ENCODE measurements at regions not wholly inside any gene's neighbourhood (a gene's known extent, or its start where the extent isn't known, plus 50 kb on each side); places are given as distances from the start of the nearest gene placed in this dataset.
A peak's percentile ranks its signal among the peaks of the same experiment; 100 is the strongest.

DNA sequence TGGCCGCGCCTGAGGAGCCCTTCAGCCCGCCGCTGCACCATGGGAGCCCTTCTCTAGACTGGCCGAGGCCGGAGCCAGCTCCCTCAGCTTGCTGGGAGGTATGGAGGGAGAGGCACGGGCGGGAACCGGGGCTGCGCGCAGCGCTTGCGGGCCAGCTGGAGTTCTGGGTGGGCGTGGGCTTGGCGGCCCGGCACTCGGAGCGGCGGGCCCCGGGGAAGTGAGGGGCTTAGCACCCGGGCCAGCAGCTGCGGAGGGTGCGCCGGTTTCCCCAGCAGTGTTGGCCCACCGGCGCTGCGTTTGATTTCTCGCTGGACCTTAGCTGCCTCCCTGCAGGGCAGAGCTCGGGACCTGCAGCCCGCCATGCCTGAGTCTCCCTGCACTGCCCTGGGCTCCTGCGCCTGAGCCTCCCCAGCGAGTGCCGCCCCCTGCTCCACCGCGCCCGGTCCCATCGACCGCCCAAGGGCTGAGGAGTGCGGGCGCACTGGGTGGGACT, 1890.0 kb upstream of the PCDH20 start:
- FAIRE-seq (no peak), DNase-seq (ENCODE audit: insufficient read length, low spot score) (no peak)
- TF ChIP-seq, protein P1, sequence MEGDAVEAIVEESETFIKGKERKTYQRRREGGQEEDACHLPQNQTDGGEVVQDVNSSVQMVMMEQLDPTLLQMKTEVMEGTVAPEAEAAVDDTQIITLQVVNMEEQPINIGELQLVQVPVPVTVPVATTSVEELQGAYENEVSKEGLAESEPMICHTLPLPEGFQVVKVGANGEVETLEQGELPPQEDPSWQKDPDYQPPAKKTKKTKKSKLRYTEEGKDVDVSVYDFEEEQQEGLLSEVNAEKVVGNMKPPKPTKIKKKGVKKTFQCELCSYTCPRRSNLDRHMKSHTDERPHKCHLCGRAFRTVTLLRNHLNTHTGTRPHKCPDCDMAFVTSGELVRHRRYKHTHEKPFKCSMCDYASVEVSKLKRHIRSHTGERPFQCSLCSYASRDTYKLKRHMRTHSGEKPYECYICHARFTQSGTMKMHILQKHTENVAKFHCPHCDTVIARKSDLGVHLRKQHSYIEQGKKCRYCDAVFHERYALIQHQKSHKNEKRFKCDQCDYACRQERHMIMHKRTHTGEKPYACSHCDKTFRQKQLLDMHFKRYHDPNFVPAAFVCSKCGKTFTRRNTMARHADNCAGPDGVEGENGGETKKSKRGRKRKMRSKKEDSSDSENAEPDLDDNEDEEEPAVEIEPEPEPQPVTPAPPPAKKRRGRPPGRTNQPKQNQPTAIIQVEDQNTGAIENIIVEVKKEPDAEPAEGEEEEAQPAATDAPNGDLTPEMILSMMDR (IDR thresholded peaks at IDR 0.05; ENCODE audit: insufficient read depth, missing control alignments): no peak

DNA sequence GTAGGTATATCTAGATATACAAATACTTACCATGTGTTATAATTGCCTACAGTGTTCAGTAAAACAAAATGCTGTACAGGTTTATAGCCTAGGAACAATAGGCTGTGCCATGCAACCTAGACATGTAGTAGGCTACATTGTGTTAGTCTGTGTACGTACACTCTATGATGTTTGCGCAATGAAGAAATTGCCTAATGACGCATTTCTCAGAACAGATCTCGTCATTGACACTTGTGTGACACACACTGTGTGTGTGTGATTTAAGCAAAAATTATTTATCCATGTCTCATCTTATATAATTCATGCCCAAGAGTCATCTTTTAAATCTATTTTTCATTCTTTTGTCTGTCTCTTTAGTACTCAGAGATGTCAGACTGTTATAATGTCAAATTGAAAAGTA, 1888.8 kb upstream of the PCDH20 start:
- FAIRE-seq: peak; percentile 48
- DNase-seq (ENCODE audit: insufficient read length, low spot score): no peak
- TF ChIP-seq, protein P1 (IDR thresholded peaks at IDR 0.05; ENCODE audit: insufficient read depth, missing control alignments): no peak

DNA sequence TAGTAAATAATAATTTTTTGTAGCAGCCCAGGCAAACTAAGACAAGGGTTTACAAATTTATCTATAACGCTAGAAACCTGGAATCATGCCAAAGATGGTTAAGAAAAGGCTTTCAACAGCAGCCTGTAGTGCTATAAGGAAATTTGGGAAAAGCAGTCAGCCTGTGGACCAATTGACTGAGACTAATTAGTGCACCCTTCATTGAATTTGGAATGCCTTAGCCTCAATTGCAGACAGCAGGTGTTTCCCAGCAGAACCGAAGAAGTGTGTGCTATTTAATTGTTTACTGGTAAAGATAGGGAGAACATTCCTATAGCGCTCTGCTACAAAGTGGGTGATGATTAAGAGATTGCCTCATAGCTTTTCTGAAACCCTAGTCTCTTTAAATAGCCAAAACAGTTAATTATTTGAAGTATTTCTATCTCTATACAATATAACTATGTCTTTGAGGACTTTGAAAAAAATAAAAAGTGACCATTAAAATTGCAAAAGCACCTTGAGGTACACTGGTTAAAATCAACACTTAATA, 1884.3 kb upstream of the PCDH20 start:
- DNase-seq (ENCODE audit: insufficient read length, low spot score) (no peak), FAIRE-seq (no peak)
- TF ChIP-seq, protein P1 (IDR thresholded peaks at IDR 0.05; ENCODE audit: insufficient read depth, missing control alignments): no peak

DNA sequence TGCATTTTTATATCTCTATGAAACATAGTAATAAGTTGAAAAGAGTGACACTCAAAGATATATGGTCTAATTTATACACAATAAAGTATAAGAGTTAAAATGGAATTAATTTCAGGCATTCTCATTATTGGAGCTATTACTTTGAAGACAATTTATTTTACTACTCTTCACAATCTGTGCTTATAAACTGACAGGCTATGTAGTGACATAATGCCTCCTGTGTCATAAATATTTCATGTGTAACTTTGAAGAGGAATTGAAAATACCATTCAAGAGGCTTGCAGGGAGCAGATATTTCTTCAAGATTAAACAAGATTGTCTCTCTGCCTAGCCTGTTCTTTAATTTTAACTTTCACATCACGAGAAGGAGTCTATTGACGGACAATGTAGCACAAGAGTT, 1881.5 kb upstream of the PCDH20 start:
- TF ChIP-seq, protein P1 (IDR thresholded peaks at IDR 0.05; ENCODE audit: insufficient read depth, missing control alignments): no peak
- no peak for DNase-seq (ENCODE audit: insufficient read length, low spot score)
- no peak for FAIRE-seq

DNA sequence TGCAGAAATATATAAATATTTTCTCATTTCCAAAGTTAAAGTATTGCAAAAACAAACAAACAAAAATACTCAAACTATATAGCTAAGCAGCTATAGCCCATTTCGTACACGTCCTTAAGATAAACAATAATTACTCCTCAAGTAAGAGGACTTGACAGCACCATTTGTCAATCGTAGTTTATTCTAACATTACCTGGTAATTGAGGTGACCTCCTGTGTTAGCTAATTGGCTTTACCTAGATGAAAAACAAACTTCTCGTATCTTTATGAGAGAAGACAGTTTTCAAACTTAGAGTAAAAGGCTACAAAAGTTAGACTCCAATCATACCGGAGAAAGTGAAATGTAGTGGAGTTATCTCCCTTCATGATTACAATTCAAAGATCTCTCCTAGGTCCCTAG, 1876.1 kb upstream of the PCDH20 start:
- DNase-seq (ENCODE audit: insufficient read length, low spot score): no peak
- TF ChIP-seq, protein P1 (IDR thresholded peaks at IDR 0.05; ENCODE audit: insufficient read depth, missing control alignments): no peak
- no peak for FAIRE-seq

DNA sequence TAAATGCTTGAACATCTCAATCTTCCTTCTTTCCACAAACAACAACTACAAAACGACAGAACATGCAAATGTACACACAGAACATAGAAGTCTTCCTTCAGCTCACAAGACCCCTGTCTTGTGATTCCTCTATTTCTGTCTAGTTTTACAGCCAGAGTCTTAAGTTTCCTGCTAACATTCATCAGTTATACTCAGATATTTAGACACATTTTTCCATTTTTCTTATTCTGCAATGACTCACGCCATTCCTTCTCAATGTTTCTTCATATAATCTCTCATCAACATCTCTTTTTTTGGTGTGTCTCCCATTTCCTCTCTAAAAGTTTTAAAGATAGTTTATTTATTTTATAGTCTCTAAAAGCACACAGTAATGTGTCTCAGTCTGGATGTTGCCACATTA, 1872.9 kb upstream of the PCDH20 start:
- DNase-seq (ENCODE audit: insufficient read length, low spot score): no peak
- no peak for FAIRE-seq
- TF ChIP-seq, protein P1 (IDR thresholded peaks at IDR 0.05; ENCODE audit: insufficient read depth, missing control alignments): no peak

DNA sequence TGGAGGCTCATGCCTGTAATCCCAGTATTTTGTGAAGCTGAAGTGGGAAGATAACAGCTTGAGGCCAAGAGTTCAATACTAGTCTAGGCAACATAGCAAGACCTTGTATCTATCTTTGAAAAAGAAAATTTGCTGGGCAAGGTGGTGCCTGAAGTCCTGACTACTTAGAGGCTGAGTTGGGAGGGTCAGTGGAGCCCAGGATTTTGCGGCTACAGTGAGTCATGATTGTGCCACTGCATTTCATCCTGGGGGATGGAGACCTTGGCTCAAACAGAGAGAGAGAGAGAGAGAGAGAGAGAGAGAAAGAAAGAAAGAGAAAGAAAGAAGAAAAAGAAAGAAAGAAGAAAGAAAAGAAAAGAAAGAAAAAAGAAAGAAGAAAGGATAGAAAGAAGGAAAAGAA, 1872.3 kb upstream of the PCDH20 start:
- no peak for FAIRE-seq
- TF ChIP-seq, protein P1 (IDR thresholded peaks at IDR 0.05; ENCODE audit: insufficient read depth, missing control alignments): no peak
- no peak for DNase-seq (ENCODE audit: insufficient read length, low spot score)
